GM12878 (cell line): ENCODE measurements at regions not wholly inside any gene's neighbourhood (a gene's known extent, or its start where the extent isn't known, plus 50 kb on each side); places are given as distances from the start of the nearest gene placed in this dataset.

Source experiments
- ATAC-seq: fragments of 200-7000 bp; cut with Tn5 transposase; 3 replicates; pipeline ENCODE4 v1.9.1; 2020; ENCODE audit warnings: mild to moderate bottlenecking, moderate library complexity
- BruUV-seq: library from RNA; stranded (reverse); fragments of 400-500 nt; replicated peaks from 2 replicates; lab custom pipeline; 2021; lab: Mats Ljungman, UMichigan
- CTCF ChIA-PET: fragments of 300-600 bp; sonication (Branson Sonifier 250); formaldehyde crosslinking; extraction: SDS; loops from one replicate; lab custom pipeline; 2021; ENCODE audit warnings: inconsistent platforms; lab: Yijun Ruan, JAX
- POLR2A ChIA-PET: fragments of 350-600 bp; formaldehyde crosslinking; extraction: SDS; loops from one replicate; lab custom pipeline; 2021; ENCODE audit warnings: inconsistent platforms; lab: Charles Lee
- RAD21 ChIA-PET: fragments of 300-600 bp; sonication (Branson Sonifier 250); formaldehyde crosslinking; loops from one replicate; lab custom pipeline; 2023; ENCODE audit warnings: antibody characterized with exemption; ENCODE audit not compliant: unreplicated experiment; lab: Charles Lee
- SMC1A ChIA-PET: fragments of 300-600 bp; sonication (Branson Sonifier 250); formaldehyde crosslinking; loops from one replicate; lab custom pipeline; 2023; ENCODE audit not compliant: unreplicated experiment, uncharacterized antibody; lab: Charles Lee
- DNase-seq: peaks from one replicate; pipeline ENCODE4 v3.0.0-alpha.2; 2011; ENCODE audit warnings: low read depth, low spot score
- FAIRE-seq: peaks from 3 replicates; lab custom pipeline; 2011; peaks lifted over from hg19 to GRCh38; lab: Jason Lieb, UNC
- H2AFZ ChIP-seq: 2 replicates; pipeline ENCODE4 v1.6.0; 2011; ENCODE audit warnings: low read depth, low read length, control low read depth; ENCODE audit not compliant: control insufficient read depth
- H3K27ac ChIP-seq: 2 replicates; pipeline ENCODE4 v1.5.1; 2011; ENCODE audit warnings: control low read depth; ENCODE audit not compliant: control insufficient read depth, insufficient read depth
- H3K27me3 ChIP-seq, 2 experiments: replicated peaks in 1 of 2; 2 replicates each; pipeline versions ENCODE4 v1.6.0 to v1.6.1; 2011; ENCODE audit warnings: low read length in 1 of 2; ENCODE audit not compliant: control insufficient read depth in 2 of 2, insufficient read depth in 2 of 2
- H3K36me3 ChIP-seq, 2 experiments: 2 replicates each; pipeline ENCODE4 v1.5.1; 2011; ENCODE audit warnings: low read length in 1 of 2; ENCODE audit not compliant: control insufficient read depth in 2 of 2, insufficient read depth in 2 of 2
- H3K4me1 ChIP-seq: 2 replicates; pipeline ENCODE4 v1.6.1; 2011; ENCODE audit warnings: mild to moderate bottlenecking, low read length, moderate library complexity, mixed read lengths; ENCODE audit not compliant: control insufficient read depth, insufficient read depth
- H3K4me2 ChIP-seq: 2 replicates; pipeline ENCODE4 v1.6.0; 2011; ENCODE audit warnings: control low read depth; ENCODE audit not compliant: control insufficient read depth, insufficient read depth
- H3K4me3 ChIP-seq: fragments of 200-600 bp; sonication (generic); 2 replicates; pipeline ENCODE4 v1.5.1; 2016
- H3K79me2 ChIP-seq: 2 replicates; pipeline ENCODE4 v1.6.0; 2011; ENCODE audit warnings: low read length; ENCODE audit not compliant: control insufficient read depth, insufficient read depth
- H3K9ac ChIP-seq: 2 replicates; pipeline ENCODE4 v1.8.0; 2011; ENCODE audit warnings: low read length, control low read depth, mixed read lengths; ENCODE audit not compliant: control insufficient read depth, insufficient read depth
- H3K9me3 ChIP-seq: replicated peaks from 3 replicates; pipeline ENCODE4 v1.5.1; 2011; ENCODE audit warnings: mild to moderate bottlenecking, low read length; ENCODE audit not compliant: control insufficient read depth, insufficient read depth
- H4K20me1 ChIP-seq: 2 replicates; pipeline ENCODE4 v1.6.0; 2011; ENCODE audit not compliant: control insufficient read depth, insufficient read depth
- CTCF ChIP-seq, 3 experiments: IDR thresholded peaks in 2 of 3; conservative IDR thresholded peaks in 1 of 3; 2 replicates each; pipeline ENCODE4 v1.5.1; 2011; ENCODE audit warnings: low read depth in 3 of 3, low read length in 3 of 3, mild to moderate bottlenecking in 3 of 3, control low read depth in 2 of 3, moderate library complexity in 2 of 3, inconsistent platforms in 1 of 3, mixed read lengths in 1 of 3; ENCODE audit not compliant: control insufficient read depth in 2 of 3, insufficient read depth in 1 of 3; ENCODE audit errors: extremely low read depth in 1 of 3
- SMARCA5 ChIP-seq: fragments of 450-650 bp; IDR thresholded peaks from 2 replicates; pipeline ENCODE4 v1.6.1; 2017; ENCODE audit warnings: mild to moderate bottlenecking
- SPI1 ChIP-seq: IDR thresholded peaks from 2 replicates; pipeline ENCODE4 v1.6.1; 2011; ENCODE audit warnings: low read depth, mild to moderate bottlenecking, low read length, moderate library complexity, borderline replicate concordance; ENCODE audit not compliant: insufficient read depth
- ZBTB11 ChIP-seq: fragments of 450-650 bp; formaldehyde crosslinking; IDR thresholded peaks from 2 replicates; pipeline ENCODE4 v1.5.0; 2022; ENCODE audit warnings: mild to moderate bottlenecking, missing genetic modification characterization
- WGBS: methylation state at CpG from one replicate; pipeline ENCODE4 v1.1.6; 2016; ENCODE audit warnings: low lambda C conversion rate; ENCODE audit not compliant: insufficient replicate concordance, insufficient coverage; ENCODE audit errors: missing lambda C conversion rate; 5-methylcytosine and 5-hydroxymethylcytosine counted together
- in situ Hi-C: fragments of 300-500 bp; cut with MboI; formaldehyde crosslinking; loops from 9 replicates; pipeline ENCODE4 v1.14.3; 2018; ENCODE audit warnings: mixed read lengths
- intact Hi-C: fragments of 100-400 bp; cut with micrococcal nuclease; formaldehyde crosslinking; loops from one replicate; pipeline ENCODE4 v1.14.2; 2022; ENCODE audit not compliant: unreplicated experiment

DNA sequence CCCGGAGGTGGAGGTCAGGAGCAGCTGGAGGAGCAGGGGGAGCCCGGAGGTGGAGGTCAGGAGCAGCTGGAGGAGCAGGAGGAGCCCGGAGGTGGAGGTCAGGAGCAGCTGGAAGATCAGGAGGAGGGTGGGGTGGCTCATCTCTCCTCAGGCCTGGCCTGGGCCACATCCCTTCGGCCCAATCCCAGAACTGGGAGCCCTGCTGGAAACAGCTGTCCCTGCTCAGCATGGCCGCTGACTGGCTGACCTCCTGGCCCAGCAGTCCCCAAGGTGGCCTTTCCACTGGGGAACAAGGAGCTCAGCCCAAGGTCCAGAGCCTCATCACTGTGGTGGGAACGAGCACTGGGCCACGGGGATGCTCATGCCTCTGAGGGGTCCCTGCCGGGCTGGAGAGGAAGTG is 66.6 kb upstream of the LAPTM4A start:
- Histone ChIP-seq H4K20me1 (no peaks in the 10 kb centered on the region), H3K9ac (no peak overlapping the region), H3K27me3 (no peaks in the 10 kb centered on the region), H3K27ac (no peak overlapping the region), H3K79me2 (no peaks in the 10 kb centered on the region), H3K4me3 (no peak overlapping the region), H3K36me3 (no peaks in the 10 kb centered on the region), H3K9me3 (no peaks in the 10 kb centered on the region), H2AFZ (no peak overlapping the region), H3K4me1 (no peaks in the 10 kb centered on the region), H3K4me2 (no peak overlapping the region)
- no TSS peak for BruUV-seq
- in situ Hi-C loops (no loop called here), intact Hi-C loops (no loop called here)
- no peak for DNase-seq
- ChIA-PET SMC1A (interaction anchor here (1.0 kb wide), 1 partner anchor 104 kb away, joined by 3 read pairs; no protein-coding TSS in a partner anchor), CTCF (interaction anchor here (1.1 kb wide), 1 partner anchor 121 kb away, joined by 3 read pairs; no protein-coding TSS in a partner anchor), POLR2A (no interaction called here), RAD21 (no interaction called here)
- FAIRE-seq: no peak
- ATAC-seq: peak; percentile 18; the same call in 2 of the 3 replicates
- 14% methylated on average over 6 of the region's 8 CpGs for WGBS
- TF ChIP-seq SPI1: peak; percentile 13; the same call in 1 of the 2 replicates
- no peak for TF ChIP-seq ZBTB11 (CRISPR knock-in tag)
- no peak for TF ChIP-seq CTCF (IDR thresholded peaks at IDR 0.05 in 2 of 3, conservative IDR thresholded peaks at IDR 0.05 in 1 of 3; ENCODE audit: control insufficient read depth in 2 of 3, extremely low read depth in 1 of 3, insufficient read depth in 1 of 3, low read depth in 3 of 3, low read length in 3 of 3)
- no peak for TF ChIP-seq SMARCA5
